CD8-positive, alpha-beta memory T cell (primary cell): ENCODE measurements at regions not wholly inside any gene's neighbourhood (a gene's known extent, or its start where the extent isn't known, plus 50 kb on each side); places are given as distances from the start of the nearest gene placed in this dataset.

ENCODE experiments used
- CTCF ChIA-PET: fragments of 350-600 bp; sonication (Branson Sonifier 250); formaldehyde crosslinking; loops from one replicate; lab custom pipeline; 2021; ENCODE audit warnings: antibody characterized with exemption; lab: Charles Lee
- POLR2A ChIA-PET: fragments of 350-600 bp; sonication (Branson Sonifier 250); formaldehyde crosslinking; loops from one replicate; lab custom pipeline; 2021; ENCODE audit warnings: antibody characterized with exemption; lab: Charles Lee
- DNase-seq, 5 donors: peaks; one replicate each; pipeline versions ENCODE4 v3.0.0 to v3.0.0-alpha.2; 2020 to 2022; ENCODE audit warnings: mixed read lengths in 1 of 5
- H3K27ac ChIP-seq: one replicate; pipeline ENCODE4 v1.7.0; 2013; ENCODE audit warnings: low read depth, mild to moderate bottlenecking, low read length, moderate library complexity
- H3K27me3 ChIP-seq: 2 replicates; pipeline ENCODE4 v1.7.0; 2013; ENCODE audit warnings: low read length, mild to moderate bottlenecking; ENCODE audit not compliant: insufficient read depth, poor library complexity, severe bottlenecking
- H3K36me3 ChIP-seq: 2 replicates; pipeline ENCODE4 v1.7.0; 2013; ENCODE audit warnings: mild to moderate bottlenecking, low read length, moderate library complexity; ENCODE audit not compliant: insufficient read depth
- H3K4me1 ChIP-seq: 2 replicates; pipeline ENCODE4 v1.7.0; 2013; ENCODE audit warnings: mild to moderate bottlenecking, low read length, moderate library complexity; ENCODE audit not compliant: insufficient read depth
- H3K4me3 ChIP-seq: 2 replicates; pipeline ENCODE4 v1.7.0; 2013; ENCODE audit warnings: mild to moderate bottlenecking, low read length
- H3K9me3 ChIP-seq: 2 replicates; pipeline ENCODE4 v1.7.0; 2013; ENCODE audit warnings: mild to moderate bottlenecking, low read length
- H3K27ac Mint-ChIP-seq, 8 donors: one replicate each; pipeline ENCODE4 v1.8.0; 2020 to 2021; ENCODE audit warnings: mixed read lengths in 8 of 8, mild to moderate bottlenecking in 6 of 8, inconsistent platforms in 3 of 8, moderate library complexity in 3 of 8
- H3K27me3 Mint-ChIP-seq, 2 donors: one replicate each; pipeline ENCODE4 v1.8.0; 2020 to 2021; ENCODE audit warnings: mixed read lengths in 2 of 2, mild to moderate bottlenecking in 1 of 2, moderate library complexity in 1 of 2
- H3K36me3 Mint-ChIP-seq, 3 donors: one replicate each; pipeline ENCODE4 v1.8.0; 2020 to 2021; ENCODE audit warnings: mixed read lengths in 3 of 3, inconsistent platforms in 1 of 3, mild to moderate bottlenecking in 1 of 3
- H3K4me1 Mint-ChIP-seq, 3 donors: one replicate each; pipeline ENCODE4 v1.8.0; 2020 to 2021; ENCODE audit warnings: mixed read lengths in 3 of 3, inconsistent platforms in 1 of 3, mild to moderate bottlenecking in 1 of 3
- H3K4me3 Mint-ChIP-seq, 7 donors: one replicate each; pipeline ENCODE4 v1.8.0; 2020 to 2021; ENCODE audit warnings: mixed read lengths in 7 of 7, mild to moderate bottlenecking in 6 of 7, moderate library complexity in 4 of 7, inconsistent platforms in 2 of 7
- H3K9me3 Mint-ChIP-seq, 5 donors: one replicate each; pipeline ENCODE4 v1.8.0; 2020 to 2022; ENCODE audit warnings: mixed read lengths in 5 of 5, mild to moderate bottlenecking in 3 of 5, moderate library complexity in 2 of 5, inconsistent platforms in 1 of 5

DNA sequence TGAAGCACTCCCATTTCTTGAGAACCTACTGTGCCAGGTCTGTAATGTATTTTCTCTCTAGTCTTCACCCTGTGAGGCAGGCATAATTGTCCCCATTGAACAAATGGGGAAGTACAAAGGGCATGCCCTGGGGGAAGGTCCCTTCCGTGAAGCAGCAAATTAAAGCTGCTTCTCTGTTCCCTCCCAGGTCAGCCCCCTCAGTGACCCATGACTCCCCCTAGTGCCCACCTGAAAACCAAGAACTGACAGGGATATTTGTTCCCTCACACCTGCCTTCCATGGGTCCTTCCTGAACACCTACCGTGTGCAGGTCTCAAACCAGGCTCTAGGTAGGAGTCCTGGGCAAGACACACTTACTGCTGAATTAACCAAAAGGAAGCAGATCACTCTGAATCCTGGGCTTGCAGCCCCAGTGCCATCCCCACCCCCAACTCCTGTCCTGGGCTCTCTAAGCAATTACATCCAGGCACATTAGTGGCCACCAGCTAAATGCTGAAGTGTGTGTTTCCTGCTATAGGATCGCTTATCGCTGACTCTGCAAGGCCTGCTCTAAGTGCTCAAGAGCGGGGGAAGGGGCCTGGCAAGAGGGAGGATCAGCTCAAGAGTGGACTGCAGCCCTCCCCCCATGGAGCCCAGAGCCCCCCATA, 254.8 kb downstream of the CDK5RAP2 start:
- no peak overlapping the region for H3K27ac Mint-ChIP-seq
- H3K4me1 Mint-ChIP-seq, result no peaks in the 10 kb centered on the region
- Histone ChIP-seq H3K36me3 (no peaks in the 10 kb centered on the region), H3K27me3 (no peaks in the 10 kb centered on the region), H3K9me3 (no peaks in the 10 kb centered on the region), H3K27ac (no peak overlapping the region), H3K4me1 (no peaks in the 10 kb centered on the region), H3K4me3 (no peak overlapping the region)
- no peak overlapping the region for H3K4me3 Mint-ChIP-seq
- ChIA-PET POLR2A (no interaction called here), CTCF (no interaction called here)
- DNase-seq, result no peak
- peaks cover 0 to 1% (median 0%) of the 10 kb centered on the region in 3 donors for H3K36me3 Mint-ChIP-seq
- H3K9me3 Mint-ChIP-seq, result peaks cover 0 to 3% (median 0%) of the 10 kb centered on the region in 5 donors
- H3K27me3 Mint-ChIP-seq, result peaks cover 3 to 7% of the 10 kb centered on the region in 2 donors

DNA sequence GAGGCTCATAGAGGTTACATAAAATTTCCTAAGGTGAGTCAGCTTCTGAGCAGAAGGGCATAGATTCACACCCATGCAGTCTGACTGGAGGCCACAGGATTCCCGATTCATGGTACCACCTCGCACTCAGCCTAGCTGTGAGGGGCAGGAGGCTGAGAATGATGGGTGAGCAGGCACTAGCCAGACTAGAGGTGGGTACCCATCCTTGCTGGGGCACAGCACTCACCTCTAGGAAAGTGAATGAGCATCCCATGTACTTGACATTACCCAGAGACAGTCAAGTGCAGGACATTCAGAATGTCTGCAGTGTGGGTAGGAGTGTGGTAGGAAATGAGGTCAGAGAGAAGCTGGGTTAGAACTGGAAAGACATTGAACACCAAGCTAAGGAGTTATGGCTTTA, 255.5 kb downstream of the CDK5RAP2 start:
- no peak for DNase-seq
- no peaks in the 10 kb centered on the region for H3K9me3 ChIP-seq
- Mint-ChIP-seq H3K27ac (no peak overlapping the region), H3K4me1 (no peaks in the 10 kb centered on the region), H3K36me3 (peaks cover 0 to 1% (median 0%) of the 10 kb centered on the region in 3 donors), H3K4me3 (no peak overlapping the region), H3K27me3 (peaks cover 3 to 7% of the 10 kb centered on the region in 2 donors), H3K9me3 (peaks cover 0 to 3% (median 0%) of the 10 kb centered on the region in 5 donors)
- ChIA-PET CTCF (no interaction called here), POLR2A (no interaction called here)
- no peak overlapping the region for H3K27ac ChIP-seq
- no peaks in the 10 kb centered on the region for H3K36me3 ChIP-seq
- H3K4me3 ChIP-seq, result no peak overlapping the region
- no peaks in the 10 kb centered on the region for H3K4me1 ChIP-seq
- no peaks in the 10 kb centered on the region for H3K27me3 ChIP-seq

DNA sequence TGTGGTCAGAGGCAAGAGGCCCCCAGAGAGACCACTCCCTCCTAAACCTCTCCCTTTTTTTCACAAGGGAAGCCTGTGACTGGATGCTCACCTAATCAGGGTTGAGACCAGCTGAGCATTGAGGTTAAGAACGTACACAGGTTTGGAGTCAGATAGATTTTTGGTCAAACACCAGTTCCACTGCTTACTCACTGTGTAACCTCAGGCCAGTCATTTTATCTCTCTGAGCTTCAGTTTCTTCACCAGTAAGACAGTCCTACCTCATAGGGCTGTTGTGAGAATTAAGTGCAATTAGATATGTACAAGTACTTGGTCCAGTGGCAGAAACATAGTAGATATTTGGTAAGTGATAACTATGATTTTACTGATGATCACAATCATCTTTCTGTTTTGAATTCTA, 256.8 kb downstream of the CDK5RAP2 start:
- CTCF ChIA-PET, result no interaction called here
- Mint-ChIP-seq H3K36me3 (peaks cover 0 to 3% (median 1%) of the 10 kb centered on the region in 3 donors), H3K4me3 (no peak overlapping the region)

DNA sequence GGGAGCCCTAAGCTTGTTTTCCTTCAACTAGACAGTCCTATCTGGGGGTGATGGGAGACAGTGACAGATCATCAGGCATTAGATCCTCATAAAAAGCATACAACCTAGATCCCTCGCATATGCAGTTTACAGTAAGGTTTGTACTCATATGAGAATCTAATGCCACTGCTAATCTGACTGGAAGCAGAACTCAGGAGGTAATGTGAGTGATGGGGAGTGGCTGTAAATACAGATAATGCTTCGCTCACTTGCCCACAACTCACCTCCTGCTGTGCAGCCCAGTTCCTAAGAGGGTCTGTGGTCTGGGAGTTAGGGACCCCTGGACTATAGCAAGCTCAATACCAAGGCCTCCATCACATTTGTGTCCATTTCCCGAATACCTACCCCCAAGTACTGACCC, 260.5 kb downstream of the CDK5RAP2 start:
- ChIA-PET POLR2A (no interaction called here), CTCF (no interaction called here)
- H3K27ac ChIP-seq, result no peak overlapping the region
- DNase-seq, result no peak
- no peak overlapping the region for H3K27ac Mint-ChIP-seq
- H3K4me1 ChIP-seq, result no peaks in the 10 kb centered on the region
- no peaks in the 10 kb centered on the region for H3K27me3 ChIP-seq
- no peaks in the 10 kb centered on the region for H3K9me3 ChIP-seq
- no peaks in the 10 kb centered on the region for H3K36me3 ChIP-seq
- H3K4me3 Mint-ChIP-seq, result no peak overlapping the region
- peaks cover 0 to 3% (median 2%) of the 10 kb centered on the region in 5 donors for H3K9me3 Mint-ChIP-seq
- peaks cover 0 to 3% (median 1%) of the 10 kb centered on the region in 3 donors for H3K36me3 Mint-ChIP-seq
- H3K4me3 ChIP-seq, result no peak overlapping the region
- H3K4me1 Mint-ChIP-seq, result no peaks in the 10 kb centered on the region
- peaks cover 0 to 9% of the 10 kb centered on the region in 2 donors for H3K27me3 Mint-ChIP-seq

More for the DNA sequence above, 256.8 kb downstream of the CDK5RAP2 start:
- H3K27me3 ChIP-seq, result no peaks in the 10 kb centered on the region
- no peaks in the 10 kb centered on the region for H3K9me3 ChIP-seq
- H3K36me3 ChIP-seq, result no peaks in the 10 kb centered on the region
- H3K27ac ChIP-seq, result no peak overlapping the region
- POLR2A ChIA-PET, result no interaction called here
- peaks cover 0 to 3% (median 0%) of the 10 kb centered on the region in 5 donors for H3K9me3 Mint-ChIP-seq
- no peak overlapping the region for H3K4me3 ChIP-seq
- H3K4me1 ChIP-seq, result no peaks in the 10 kb centered on the region
- H3K27me3 Mint-ChIP-seq, result peaks cover 3 to 10% of the 10 kb centered on the region in 2 donors
- no peak for DNase-seq
- H3K27ac Mint-ChIP-seq, result no peak overlapping the region
- H3K4me1 Mint-ChIP-seq, result no peaks in the 10 kb centered on the region

DNA sequence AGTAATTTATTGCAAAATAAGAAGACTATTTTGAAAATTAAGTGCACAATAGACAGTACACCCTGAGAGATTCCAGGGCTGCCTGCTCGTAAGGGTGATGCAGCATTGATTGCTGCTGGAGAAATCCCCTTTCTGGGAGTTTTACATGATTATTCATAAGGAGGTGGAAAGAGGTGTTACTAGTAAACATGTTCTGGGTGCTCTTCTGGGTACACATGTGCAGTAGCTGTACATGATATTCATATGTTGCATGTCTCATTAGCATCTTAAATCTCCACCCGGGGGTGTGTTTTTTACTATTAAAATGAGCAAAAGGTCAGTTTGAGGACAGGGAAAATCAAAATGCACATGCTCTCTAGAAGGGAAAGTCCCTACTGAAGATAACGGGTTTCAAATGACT, 264.8 kb downstream of the CDK5RAP2 start:
- no peak overlapping the region for H3K27ac Mint-ChIP-seq
- H3K9me3 Mint-ChIP-seq, result peaks cover 0 to 6% (median 5%) of the 10 kb centered on the region in 5 donors
- H3K4me1 Mint-ChIP-seq, result no peaks in the 10 kb centered on the region
- POLR2A ChIA-PET, result no interaction called here
- no peak for DNase-seq
- H3K4me3 Mint-ChIP-seq, result no peak overlapping the region
- H3K27me3 Mint-ChIP-seq, result peaks cover 0 to 6% of the 10 kb centered on the region in 2 donors
- Histone ChIP-seq H3K27me3 (no peaks in the 10 kb centered on the region), H3K27ac (no peak overlapping the region), H3K9me3 (no peaks in the 10 kb centered on the region), H3K4me3 (no peak overlapping the region), H3K36me3 (no peaks in the 10 kb centered on the region), H3K4me1 (no peaks in the 10 kb centered on the region)
- CTCF ChIA-PET, result no interaction called here
- peaks cover 0 to 3% (median 0%) of the 10 kb centered on the region in 3 donors for H3K36me3 Mint-ChIP-seq

DNA sequence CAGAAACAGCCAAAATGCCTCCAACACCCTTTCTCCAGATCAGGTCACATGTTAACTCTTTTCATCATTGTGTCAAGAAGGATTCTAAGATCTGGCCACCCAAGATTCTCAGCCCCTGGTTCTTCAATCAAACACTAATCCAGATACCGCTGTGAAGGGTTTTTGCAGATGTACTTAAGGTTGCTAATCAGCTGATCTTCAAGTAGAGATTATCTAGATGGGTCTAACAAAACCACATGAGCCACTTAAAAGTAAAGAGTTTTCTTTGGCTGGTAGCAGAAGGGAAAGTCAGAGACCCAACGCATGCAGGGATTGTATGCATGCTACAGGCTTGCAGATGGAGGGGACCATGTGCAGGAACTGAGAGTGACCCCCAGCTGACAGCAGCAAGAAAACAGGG, 267.9 kb downstream of the CDK5RAP2 start:
- CTCF ChIA-PET, result no interaction called here
- H3K27me3 ChIP-seq, result no peaks in the 10 kb centered on the region
- no peak overlapping the region for H3K27ac ChIP-seq
- no peaks in the 10 kb centered on the region for H3K4me1 ChIP-seq
- H3K36me3 Mint-ChIP-seq, result no peaks in the 10 kb centered on the region
- H3K9me3 Mint-ChIP-seq, result peaks cover 0 to 8% (median 5%) of the 10 kb centered on the region in 5 donors
- POLR2A ChIA-PET, result no interaction called here
- H3K27ac Mint-ChIP-seq, result no peak overlapping the region
- DNase-seq, result no peak
- H3K36me3 ChIP-seq, result no peaks in the 10 kb centered on the region
- no peaks in the 10 kb centered on the region for H3K9me3 ChIP-seq
- no peaks in the 10 kb centered on the region for H3K4me1 Mint-ChIP-seq
- H3K4me3 ChIP-seq, result no peak overlapping the region
- no peak overlapping the region for H3K4me3 Mint-ChIP-seq
- peaks cover 4 to 12% of the 10 kb centered on the region in 2 donors for H3K27me3 Mint-ChIP-seq

DNA sequence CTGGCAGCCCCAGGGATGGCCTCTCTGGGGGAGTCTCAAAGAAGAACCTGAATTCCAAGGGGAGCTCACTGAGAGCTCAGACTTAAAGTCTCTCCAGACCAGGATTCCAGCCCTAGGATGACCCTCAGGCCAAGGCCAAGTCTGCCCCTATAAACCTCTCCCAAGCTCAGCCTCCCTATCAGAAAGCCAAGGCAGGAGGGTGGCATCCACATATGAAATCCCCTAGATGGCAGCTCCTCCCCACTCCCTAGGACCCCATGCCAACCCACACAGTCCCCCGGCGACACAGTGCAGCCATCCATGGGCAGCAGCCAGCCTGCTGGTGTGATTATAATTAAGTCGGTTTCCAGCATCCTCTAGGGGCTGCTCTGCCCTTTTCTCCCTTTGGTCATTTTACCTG, 269.9 kb downstream of the CDK5RAP2 start:
- Mint-ChIP-seq H3K9me3 (peaks cover 0 to 6% (median 5%) of the 10 kb centered on the region in 5 donors), H3K27ac (no peak overlapping the region), H3K4me1 (no peaks in the 10 kb centered on the region), H3K27me3 (peaks cover 4 to 16% of the 10 kb centered on the region in 2 donors), H3K4me3 (no peak overlapping the region), H3K36me3 (no peaks in the 10 kb centered on the region)
- Histone ChIP-seq H3K4me3 (no peak overlapping the region), H3K27me3 (no peaks in the 10 kb centered on the region), H3K9me3 (no peaks in the 10 kb centered on the region), H3K36me3 (no peaks in the 10 kb centered on the region), H3K27ac (no peak overlapping the region), H3K4me1 (no peaks in the 10 kb centered on the region)
- no peak for DNase-seq
- ChIA-PET CTCF (no interaction called here), POLR2A (no interaction called here)

DNA sequence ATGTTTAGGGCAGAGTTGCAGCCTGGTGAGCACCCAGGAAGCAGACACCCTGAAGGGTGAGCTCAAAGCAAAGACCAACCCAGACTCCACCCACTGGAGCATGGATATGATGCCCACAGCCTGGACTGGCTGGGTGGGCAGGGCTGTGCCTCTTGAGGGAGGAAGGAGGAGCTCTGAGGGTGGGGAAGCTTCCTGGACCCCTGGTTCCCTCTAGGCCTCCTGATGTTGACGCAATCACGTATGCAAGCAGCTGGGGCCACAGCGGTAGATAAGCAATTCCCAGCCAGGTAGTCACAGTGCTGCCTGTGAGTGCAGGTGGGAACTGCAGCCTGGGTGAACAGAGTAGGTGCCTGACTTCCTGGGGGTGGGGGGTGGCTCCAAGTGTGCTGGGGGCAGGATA, 271.5 kb downstream of the CDK5RAP2 start:
- H3K9me3 Mint-ChIP-seq, result peaks cover 0 to 5% (median 0%) of the 10 kb centered on the region in 5 donors
- H3K4me1 ChIP-seq, result no peaks in the 10 kb centered on the region
- no peak for DNase-seq
- peaks cover 4 to 19% of the 10 kb centered on the region in 2 donors for H3K27me3 Mint-ChIP-seq
- ChIA-PET CTCF (no interaction called here), POLR2A (no interaction called here)
- H3K27ac Mint-ChIP-seq, result no peak overlapping the region
- no peak overlapping the region for H3K4me3 ChIP-seq
- H3K4me1 Mint-ChIP-seq, result no peaks in the 10 kb centered on the region
- no peaks in the 10 kb centered on the region for H3K9me3 ChIP-seq
- H3K27me3 ChIP-seq, result no peaks in the 10 kb centered on the region
- H3K4me3 Mint-ChIP-seq, result no peak overlapping the region
- H3K36me3 Mint-ChIP-seq, result no peaks in the 10 kb centered on the region
- no peaks in the 10 kb centered on the region for H3K36me3 ChIP-seq
- H3K27ac ChIP-seq, result no peak overlapping the region
